GM23338 (cell line): ENCODE measurements at regions not wholly inside any gene's neighbourhood (a gene's known extent, or its start where the extent isn't known, plus 50 kb on each side); places are given as distances from the start of the nearest gene placed in this dataset.

ENCODE experiments used
- ATAC-seq: fragments of 200-7000 bp; cut with Tn5 transposase; 3 replicates; pipeline ENCODE4 v1.9.1; 2020
- DNase-seq: peaks from one replicate; pipeline ENCODE4 v3.0.0-alpha.2; 2015; ENCODE audit warnings: low spot score
- H2AFZ ChIP-seq: fragments of 200-600 bp; sonication (generic); 2 replicates; pipeline ENCODE4 v1.8.0; 2016; ENCODE audit warnings: antibody characterized with exemption, mild to moderate bottlenecking, moderate library complexity
- H3F3A ChIP-seq: fragments of 200-600 bp; sonication (generic); replicated peaks from 2 replicates; pipeline ENCODE4 v1.8.0; 2017; ENCODE audit warnings: antibody characterized with exemption, mixed run types, low read depth
- H3K27ac ChIP-seq: fragments of 200-600 bp; sonication (generic); 2 replicates; pipeline ENCODE4 v1.6.1; 2016; ENCODE audit warnings: low read depth
- H3K27me3 ChIP-seq: fragments of 200-600 bp; sonication (generic); 2 replicates; pipeline ENCODE4 v1.8.0; 2016; ENCODE audit warnings: mild to moderate bottlenecking, mixed run types, moderate library complexity; ENCODE audit not compliant: insufficient read depth
- H3K36me3 ChIP-seq: fragments of 200-600 bp; sonication (generic); 2 replicates; pipeline ENCODE4 v1.8.0; 2016; ENCODE audit warnings: mild to moderate bottlenecking; ENCODE audit not compliant: insufficient read depth
- H3K4me1 ChIP-seq: fragments of 200-600 bp; sonication (generic); 2 replicates; pipeline ENCODE4 v1.8.0; 2016; ENCODE audit warnings: mild to moderate bottlenecking, moderate library complexity; ENCODE audit not compliant: insufficient read depth
- H3K4me2 ChIP-seq: fragments of 200-600 bp; sonication (generic); 2 replicates; pipeline ENCODE4 v1.7.1; 2017; ENCODE audit warnings: mixed run types
- H3K4me3 ChIP-seq: fragments of 200-600 bp; sonication (generic); 2 replicates; pipeline ENCODE4 v1.6.1; 2016; ENCODE audit warnings: mixed run types
- H3K79me2 ChIP-seq: fragments of 200-600 bp; sonication (generic); replicated peaks from 2 replicates; pipeline ENCODE4 v1.8.0; 2017; ENCODE audit warnings: mild to moderate bottlenecking; ENCODE audit not compliant: insufficient read depth
- H3K9me2 ChIP-seq: fragments of 200-600 bp; sonication (generic); 2 replicates; pipeline ENCODE4 v1.8.0; 2017; ENCODE audit not compliant: insufficient read depth
- H4K20me1 ChIP-seq: fragments of 200-600 bp; sonication (generic); replicated peaks from 2 replicates; pipeline ENCODE4 v1.8.0; 2017; ENCODE audit warnings: mild to moderate bottlenecking; ENCODE audit not compliant: insufficient read depth
- H3K27ac Mint-ChIP-seq: 2 replicates; pipeline ENCODE4 v1.8.0; 2020; ENCODE audit warnings: inconsistent platforms, mild to moderate bottlenecking, moderate library complexity, mixed read lengths
- H3K27me3 Mint-ChIP-seq: 3 replicates; pipeline ENCODE4 v1.8.0; 2022; ENCODE audit warnings: low read depth, mild to moderate bottlenecking, moderate library complexity, mixed read lengths, inconsistent platforms; ENCODE audit not compliant: insufficient read depth, poor library complexity
- H3K36me3 Mint-ChIP-seq: 3 replicates; pipeline ENCODE4 v1.8.0; 2021; ENCODE audit warnings: low read depth, mild to moderate bottlenecking, inconsistent platforms, moderate library complexity, mixed read lengths
- H3K4me1 Mint-ChIP-seq: 3 replicates; pipeline ENCODE4 v1.8.0; 2020; ENCODE audit warnings: mild to moderate bottlenecking, inconsistent platforms, mixed read lengths
- H3K4me3 Mint-ChIP-seq: 3 replicates; pipeline ENCODE4 v1.8.0; 2021; ENCODE audit warnings: moderate library complexity, mild to moderate bottlenecking, inconsistent platforms, mixed read lengths
- H3K9me3 Mint-ChIP-seq: 3 replicates; pipeline ENCODE4 v1.8.0; 2020; ENCODE audit warnings: moderate library complexity, mild to moderate bottlenecking, inconsistent platforms, mixed read lengths
- CREB1 ChIP-seq: fragments of 250-450 bp; sonication (Bioruptor Pico); IDR thresholded peaks from 2 replicates; pipeline ENCODE4 v1.5.0; 2020; ENCODE audit warnings: low read depth, mild to moderate bottlenecking, moderate library complexity
- CTCF ChIP-seq, 2 experiments: fragments of 200-600 bp in 1 of 2; sonication (generic) in 1 of 2; conservative IDR thresholded peaks; 2 replicates each; pipeline versions ENCODE4 v1.5.1 to v1.6.1; 2016 to 2017; ENCODE audit warnings: antibody characterized with exemption in 2 of 2, low read depth in 2 of 2, mild to moderate bottlenecking in 2 of 2, moderate library complexity in 1 of 2
- ETS1 ChIP-seq: IDR thresholded peaks from 2 replicates; pipeline ENCODE4 v1.6.1; 2016; ENCODE audit warnings: antibody characterized with exemption
- EZH2 ChIP-seq: fragments of 200-600 bp; sonication (generic); IDR thresholded peaks from one replicate; pipeline ENCODE4 v1.8.0; 2017; ENCODE audit warnings: antibody characterized with exemption, mild to moderate bottlenecking, low read depth; ENCODE audit not compliant: unreplicated experiment
- JUNB ChIP-seq: IDR thresholded peaks from one replicate; pipeline ENCODE4 v1.6.1; 2016; ENCODE audit warnings: antibody characterized with exemption; ENCODE audit not compliant: unreplicated experiment
- ZNF331 ChIP-seq: fragments of 250-450 bp; sonication (Bioruptor Pico); IDR thresholded peaks from 2 replicates; pipeline ENCODE4 v1.5.0; 2020; ENCODE audit warnings: low read depth, mild to moderate bottlenecking, moderate library complexity

GRCh38 chr1:93021539-93022134, 57.4 kb upstream of the MTF2 start:
- H3K27me3 ChIP-seq, result no peaks in the 10 kb centered on the region
- Mint-ChIP-seq H3K36me3 (no peaks in the 10 kb centered on the region), H3K9me3 (no peaks in the 10 kb centered on the region), H3K27ac (no peak overlapping the region), H3K27me3 (no peaks in the 10 kb centered on the region), H3K4me1 (peaks cover 7% of the 10 kb centered on the region), H3K4me3 (no peak overlapping the region)
- peaks cover 7% of the 10 kb centered on the region for H3K4me1 ChIP-seq
- H3K9me2 ChIP-seq, result no peaks in the 10 kb centered on the region
- DNase-seq (peak; percentile 64), ATAC-seq (peak; percentile 67)
- H3K36me3 ChIP-seq, result no peaks in the 10 kb centered on the region
- no peaks in the 10 kb centered on the region for H4K20me1 ChIP-seq
- H3K4me2 ChIP-seq, result no peak overlapping the region
- H2AFZ ChIP-seq, result no peak overlapping the region
- no peak overlapping the region for H3K27ac ChIP-seq
- no peak for TF ChIP-seq EZH2
- TF ChIP-seq CTCF (conservative IDR thresholded peaks at IDR 0.05; ENCODE audit: low read depth in 2 of 2), result peak; percentile 66 to 92
- H3F3A ChIP-seq, result no peaks in the 10 kb centered on the region
- no peak overlapping the region for H3K4me3 ChIP-seq
- no peaks in the 10 kb centered on the region for H3K79me2 ChIP-seq

- Histone ChIP-seq H3K36me3 (no peaks in the 10 kb centered on the region), H3K4me3 (no peak overlapping the region), H2AFZ (no peak overlapping the region), H3K79me2 (no peaks in the 10 kb centered on the region), H3K4me2 (no peak overlapping the region), H3K9me2 (peaks cover 6% of the 10 kb centered on the region; the same call in 1 of the 2 replicates), H3K27me3 (no peaks in the 10 kb centered on the region), H4K20me1 (no peaks in the 10 kb centered on the region), H3K27ac (no peak overlapping the region), H3K4me1 (peaks cover 5% of the 10 kb centered on the region), H3F3A (no peaks in the 10 kb centered on the region)
- Mint-ChIP-seq H3K27me3 (no peaks in the 10 kb centered on the region), H3K4me1 (peaks cover 5% of the 10 kb centered on the region; the same call in 2 of the 3 replicates), H3K9me3 (no peaks in the 10 kb centered on the region), H3K27ac (no peak overlapping the region; the same call in 1 of the 2 replicates), H3K36me3 (no peaks in the 10 kb centered on the region), H3K4me3 (no peak overlapping the region)
- TF ChIP-seq ETS1, result no peak
- DNase-seq, result no peak
- ATAC-seq, result no peak
Measured at GRCh38 chr1:93022580-93022979, 56.5 kb upstream of the MTF2 start.

GRCh38 chr1:93023281-93023680, 55.8 kb upstream of the MTF2 start:
- H3K9me2 ChIP-seq, result peaks cover 6% of the 10 kb centered on the region; the same call in 1 of the 2 replicates
- no peak for DNase-seq
- no peaks in the 10 kb centered on the region for H3F3A ChIP-seq
- no peaks in the 10 kb centered on the region for H4K20me1 ChIP-seq
- H3K4me3 ChIP-seq, result no peak overlapping the region
- no peak overlapping the region for H3K4me2 ChIP-seq
- no peaks in the 10 kb centered on the region for H3K36me3 ChIP-seq
- no peaks in the 10 kb centered on the region for H3K27me3 ChIP-seq
- H3K27ac ChIP-seq, result no peak overlapping the region
- Mint-ChIP-seq H3K9me3 (no peaks in the 10 kb centered on the region), H3K4me1 (peaks cover 5% of the 10 kb centered on the region; the same call in 2 of the 3 replicates), H3K4me3 (no peak overlapping the region), H3K27me3 (no peaks in the 10 kb centered on the region), H3K36me3 (no peaks in the 10 kb centered on the region), H3K27ac (no peak overlapping the region)
- no peak for ATAC-seq
- H3K4me1 ChIP-seq, result peaks cover 5% of the 10 kb centered on the region
- no peak overlapping the region for H2AFZ ChIP-seq
- no peaks in the 10 kb centered on the region for H3K79me2 ChIP-seq
- TF ChIP-seq ZNF331 (CRISPR knock-in tag) (no peak), CTCF (conservative IDR thresholded peaks at IDR 0.05; ENCODE audit: low read depth in 2 of 2) (no peak), JUNB (no peak), CREB1 (CRISPR knock-in tag) (no peak)
